T-helper 17 cell (primary cell): ENCODE measurements at regions not wholly inside any gene's neighbourhood (a gene's known extent, or its start where the extent isn't known, plus 50 kb on each side); places are given as distances from the start of the nearest gene placed in this dataset.
"Not testable (repeated sequence)": the region's sequence is repeated elsewhere in the genome, so short reads cannot be mapped to it uniquely, and the experiment has no call there.

ENCODE experiments used
- ATAC-seq: fragments of 150-1000 bp; cut with Tn5 transposase; 2 replicates; pipeline ENCODE4 v1.10.0; 2021; ENCODE audit warnings: mild to moderate bottlenecking, moderate library complexity
- DNase-seq, 3 donors: peaks; one replicate each; pipeline versions ENCODE4 v3.0.0 to v3.0.0-alpha.2; 2020 to 2021
- H3K9me3 ChIP-seq: one replicate; pipeline ENCODE4 v1.7.0; 2013; ENCODE audit warnings: low read length, mild to moderate bottlenecking; ENCODE audit not compliant: control insufficient read depth, poor library complexity, severe bottlenecking
- H3K27ac Mint-ChIP-seq: one replicate; pipeline ENCODE4 v1.8.0; 2022; ENCODE audit warnings: mild to moderate bottlenecking, moderate library complexity, mixed read lengths
- H3K27me3 Mint-ChIP-seq: one replicate; pipeline ENCODE4 v1.8.0; 2022; ENCODE audit warnings: mixed read lengths
- H3K36me3 Mint-ChIP-seq: one replicate; pipeline ENCODE4 v1.8.0; 2022; ENCODE audit warnings: low read depth, mixed read lengths
- H3K4me1 Mint-ChIP-seq: one replicate; pipeline ENCODE4 v1.8.0; 2022; ENCODE audit warnings: mild to moderate bottlenecking, mixed read lengths
- H3K4me3 Mint-ChIP-seq: one replicate; pipeline ENCODE4 v1.8.0; 2022; ENCODE audit warnings: mild to moderate bottlenecking, moderate library complexity, mixed read lengths

- not testable (repeated sequence) for DNase-seq, H3K9me3 ChIP-seq, ATAC-seq, H3K36me3 Mint-ChIP-seq, H3K4me1 Mint-ChIP-seq, H3K4me3 Mint-ChIP-seq, H3K27ac Mint-ChIP-seq
- peaks cover 12% of the 10 kb centered on the region for H3K27me3 Mint-ChIP-seq
These were observed 123.8 kb upstream of the UNC5B start for GRCh38 chr10:71088578-71088977.

GRCh38 chr10:71089162-71089561, 123.2 kb upstream of the UNC5B start:
- H3K27me3 Mint-ChIP-seq = peaks cover 12% of the 10 kb centered on the region
- no peak overlapping the region for H3K27ac Mint-ChIP-seq
- H3K9me3 ChIP-seq = no peaks in the 10 kb centered on the region
- no peak overlapping the region for H3K4me3 Mint-ChIP-seq
- ATAC-seq (no peak), DNase-seq (no peak)
- no peaks in the 10 kb centered on the region for H3K4me1 Mint-ChIP-seq
- peaks cover 2% of the 10 kb centered on the region for H3K36me3 Mint-ChIP-seq

GRCh38 chr10:71090330-71090729, 122.0 kb upstream of the UNC5B start:
- ATAC-seq = no peak
- no peaks in the 10 kb centered on the region for H3K9me3 ChIP-seq
- H3K36me3 Mint-ChIP-seq = peaks cover 2% of the 10 kb centered on the region
- H3K4me3 Mint-ChIP-seq = no peak overlapping the region
- peaks cover 12% of the 10 kb centered on the region for H3K27me3 Mint-ChIP-seq
- H3K4me1 Mint-ChIP-seq = no peaks in the 10 kb centered on the region
- DNase-seq = no peak
- no peak overlapping the region for H3K27ac Mint-ChIP-seq

- no peak for DNase-seq
- Mint-ChIP-seq H3K27ac (no peak overlapping the region), H3K36me3 (peaks cover 2% of the 10 kb centered on the region), H3K4me3 (no peak overlapping the region), H3K27me3 (peaks cover 12% of the 10 kb centered on the region), H3K4me1 (no peaks in the 10 kb centered on the region)
- no peak for ATAC-seq
- no peaks in the 10 kb centered on the region for H3K9me3 ChIP-seq
These were observed 121.6 kb upstream of the UNC5B start for GRCh38 chr10:71090801-71091200.

- Mint-ChIP-seq H3K27ac (no peak overlapping the region), H3K36me3 (peaks cover 2% of the 10 kb centered on the region), H3K27me3 (peaks cover 22% of the 10 kb centered on the region), H3K4me3 (no peak overlapping the region), H3K4me1 (no peaks in the 10 kb centered on the region)
- no peaks in the 10 kb centered on the region for H3K9me3 ChIP-seq
- no peak for DNase-seq
- no peak for ATAC-seq
These were observed 119.5 kb upstream of the UNC5B start for GRCh38 chr10:71092812-71093401.

- ATAC-seq (no peak), DNase-seq (no peak)
- no peaks in the 10 kb centered on the region for H3K9me3 ChIP-seq
- no peak overlapping the region for H3K27ac Mint-ChIP-seq
- H3K4me3 Mint-ChIP-seq = no peak overlapping the region
- H3K27me3 Mint-ChIP-seq = peaks cover 22% of the 10 kb centered on the region
- H3K4me1 Mint-ChIP-seq = no peaks in the 10 kb centered on the region
- H3K36me3 Mint-ChIP-seq = peaks cover 2% of the 10 kb centered on the region
These were observed 118.8 kb upstream of the UNC5B start for GRCh38 chr10:71093531-71093930.

- DNase-seq = no peak
- H3K9me3 ChIP-seq = no peaks in the 10 kb centered on the region
- H3K4me3 Mint-ChIP-seq = no peak overlapping the region
- H3K27ac Mint-ChIP-seq = no peak overlapping the region
- H3K36me3 Mint-ChIP-seq = peaks cover 2% of the 10 kb centered on the region
- ATAC-seq = no peak
- peaks cover 24% of the 10 kb centered on the region for H3K27me3 Mint-ChIP-seq
- no peaks in the 10 kb centered on the region for H3K4me1 Mint-ChIP-seq
These were observed 117.5 kb upstream of the UNC5B start for GRCh38 chr10:71094712-71095390.

GRCh38 chr10:71099731-71100361, 112.5 kb upstream of the UNC5B start:
- peaks cover 29% of the 10 kb centered on the region for H3K27me3 Mint-ChIP-seq

GRCh38 chr10:71103961-71104360, 108.4 kb upstream of the UNC5B start:
- Mint-ChIP-seq H3K4me3 (no peak overlapping the region), H3K36me3 (no peaks in the 10 kb centered on the region), H3K4me1 (no peaks in the 10 kb centered on the region), H3K27ac (no peak overlapping the region), H3K27me3 (peaks cover 17% of the 10 kb centered on the region)
- DNase-seq (no peak), ATAC-seq (no peak)
- no peaks in the 10 kb centered on the region for H3K9me3 ChIP-seq

More at GRCh38 chr10:71099731-71100361, 112.5 kb upstream of the UNC5B start:
- DNase-seq (no peak), ATAC-seq (no peak)
- H3K36me3 Mint-ChIP-seq = no peaks in the 10 kb centered on the region
- no peak overlapping the region for H3K4me3 Mint-ChIP-seq
- no peaks in the 10 kb centered on the region for H3K4me1 Mint-ChIP-seq
- no peaks in the 10 kb centered on the region for H3K9me3 ChIP-seq
- no peak overlapping the region for H3K27ac Mint-ChIP-seq

- not testable (repeated sequence) for H3K27ac Mint-ChIP-seq, H3K36me3 Mint-ChIP-seq, ATAC-seq, H3K27me3 Mint-ChIP-seq, H3K9me3 ChIP-seq, DNase-seq, H3K4me1 Mint-ChIP-seq, H3K4me3 Mint-ChIP-seq
These were observed 106.2 kb upstream of the UNC5B start for GRCh38 chr10:71106151-71106550.

GRCh38 chr10:71107117-71107516, 105.3 kb upstream of the UNC5B start:
- not testable (repeated sequence) for H3K4me1 Mint-ChIP-seq, H3K4me3 Mint-ChIP-seq, ATAC-seq, DNase-seq, H3K9me3 ChIP-seq, H3K36me3 Mint-ChIP-seq, H3K27me3 Mint-ChIP-seq, H3K27ac Mint-ChIP-seq

GRCh38 chr10:71108042-71108441, 104.3 kb upstream of the UNC5B start:
- H3K4me1 Mint-ChIP-seq, H3K27ac Mint-ChIP-seq, H3K4me3 Mint-ChIP-seq, ATAC-seq, DNase-seq, H3K36me3 Mint-ChIP-seq, H3K9me3 ChIP-seq, H3K27me3 Mint-ChIP-seq: not testable (repeated sequence)

- H3K27ac Mint-ChIP-seq = no peak overlapping the region
These were observed 100.1 kb upstream of the UNC5B start for GRCh38 chr10:71112138-71112785.

More at GRCh38 chr10:71112138-71112785, 100.1 kb upstream of the UNC5B start:
- Mint-ChIP-seq H3K27me3 (peaks cover 7% of the 10 kb centered on the region), H3K36me3 (peaks cover 2% of the 10 kb centered on the region), H3K4me1 (no peaks in the 10 kb centered on the region), H3K4me3 (no peak overlapping the region)
- ATAC-seq (no peak), DNase-seq (no peak)
- H3K9me3 ChIP-seq = peaks cover 5% of the 10 kb centered on the region
